Suprapubic skin (tissue), 4 donors: ENCODE measurements at regions not wholly inside any gene's neighbourhood (a gene's known extent, or its start where the extent isn't known, plus 50 kb on each side); places are given as distances from the start of the nearest gene placed in this dataset.

ENCODE experiments used
- CTCF ChIP-seq, 2 donors: fragments of 200-600 bp in 1 of 2; fragments of 450-650 bp in 1 of 2; sonication (generic) in 1 of 2; IDR thresholded peaks; one replicate each; pipeline ENCODE4 v1.5.1; 2016 to 2019; ENCODE audit warnings: antibody characterized with exemption in 2 of 2, mild to moderate bottlenecking in 1 of 2, moderate library complexity in 1 of 2
- EP300 ChIP-seq: sonication (generic); formaldehyde crosslinking; IDR thresholded peaks from one replicate; pipeline ENCODE4 v1.6.1; 2017; ENCODE audit warnings: antibody characterized with exemption
- POLR2A ChIP-seq, 2 donors: fragments of 450-650 bp; IDR thresholded peaks; one replicate each; pipeline ENCODE4 v1.6.1; 2017; ENCODE audit warnings: antibody characterized with exemption in 2 of 2, mild to moderate bottlenecking in 2 of 2, moderate library complexity in 2 of 2
- POLR2AphosphoS5 ChIP-seq, 3 donors: sonication (generic); formaldehyde crosslinking; IDR thresholded peaks; one replicate each; pipeline ENCODE4 v1.6.1; 2017; ENCODE audit warnings: antibody characterized with exemption in 3 of 3

GRCh38 chr5:68709239-68709638 lies 384.6 kb upstream of the SLC30A5 start:
- TF ChIP-seq CTCF (IDR thresholded peaks at IDR 0.05) (no peak), EP300 (no peak), POLR2AphosphoS5 (IDR thresholded peaks at IDR 0.05) (no peak), POLR2A (IDR thresholded peaks at IDR 0.05) (no peak)
